ENCODE measurements at regions not wholly inside any gene's neighbourhood (a gene's known extent, or its start where the extent isn't known, plus 50 kb on each side); places are given as distances from the start of the nearest gene placed in this dataset.

DNA sequence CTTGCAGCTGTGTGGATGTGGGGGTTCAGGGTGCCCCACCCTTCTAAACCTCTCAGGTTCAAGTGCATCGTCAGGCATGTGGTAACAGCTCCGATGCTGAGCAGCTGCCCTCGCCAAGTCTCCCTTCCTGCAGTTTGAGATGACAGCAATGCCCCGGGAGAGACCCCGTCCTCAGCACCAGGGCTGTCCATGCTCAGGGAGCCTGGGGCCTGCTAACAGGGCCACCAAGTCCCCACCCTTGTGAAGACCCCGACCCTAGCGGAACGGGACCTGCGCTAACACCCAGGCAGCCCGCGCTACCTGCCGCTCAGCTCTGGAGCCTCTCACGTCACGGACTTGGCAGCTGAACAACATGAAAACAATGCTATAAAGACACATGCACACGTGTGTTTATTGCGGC lies 159.2 kb upstream of the C1orf174 start:
- H3K79me2 ChIP-seq: no peaks in the 10 kb centered on the region
- H3K4me1 ChIP-seq: no peaks in the 10 kb centered on the region
- H3K4me3 ChIP-seq (ENCODE audit: low read depth, low read length): no peak overlapping the region
- no peak overlapping the region for H3K27ac ChIP-seq
- H3K9me3 ChIP-seq (ENCODE audit: control insufficient read depth, low read length): no peaks in the 10 kb centered on the region
- H3K36me3 ChIP-seq (ENCODE audit: control insufficient read depth, insufficient read depth, low read length): no peaks in the 10 kb centered on the region
- H3K27me3 ChIP-seq (ENCODE audit: control insufficient read depth, insufficient read depth, low read length): no peaks in the 10 kb centered on the region
- no peak for TF ChIP-seq CTCF (IDR thresholded peaks at IDR 0.05)
- no peak overlapping the region for H2AFZ ChIP-seq
- no peak overlapping the region for H3K9ac ChIP-seq
- H3K4me2 ChIP-seq (ENCODE audit: low read length): no peak overlapping the region

- Histone ChIP-seq H3K9ac (no peak overlapping the region), H3K36me3 (ENCODE audit: control insufficient read depth, insufficient read depth, low read length) (no peaks in the 10 kb centered on the region), H2AFZ (no peak overlapping the region), H3K4me2 (ENCODE audit: low read length) (no peak overlapping the region), H3K9me3 (ENCODE audit: control insufficient read depth, low read length) (no peaks in the 10 kb centered on the region), H3K79me2 (no peaks in the 10 kb centered on the region), H3K27ac (no peak overlapping the region), H3K27me3 (ENCODE audit: control insufficient read depth, insufficient read depth, low read length) (no peaks in the 10 kb centered on the region), H3K4me1 (no peaks in the 10 kb centered on the region), H3K4me3 (ENCODE audit: low read depth, low read length) (no peak overlapping the region)
- TF ChIP-seq CTCF (IDR thresholded peaks at IDR 0.05): no peak
Measured at GRCh38 chr1:4060850-4061249, 160.8 kb upstream of the C1orf174 start.

- Histone ChIP-seq H2AFZ (no peak overlapping the region), H3K27ac (no peak overlapping the region), H3K4me1 (no peaks in the 10 kb centered on the region), H3K4me3 (ENCODE audit: low read depth, low read length) (no peak overlapping the region), H3K27me3 (ENCODE audit: control insufficient read depth, insufficient read depth, low read length) (no peaks in the 10 kb centered on the region), H3K4me2 (ENCODE audit: low read length) (no peak overlapping the region), H3K9me3 (ENCODE audit: control insufficient read depth, low read length) (no peaks in the 10 kb centered on the region), H3K36me3 (ENCODE audit: control insufficient read depth, insufficient read depth, low read length) (no peaks in the 10 kb centered on the region), H3K9ac (no peak overlapping the region), H3K79me2 (no peaks in the 10 kb centered on the region)
- TF ChIP-seq CTCF (IDR thresholded peaks at IDR 0.05): no peak
Measured at GRCh38 chr1:4061521-4062031, 161.5 kb upstream of the C1orf174 start.

DNA sequence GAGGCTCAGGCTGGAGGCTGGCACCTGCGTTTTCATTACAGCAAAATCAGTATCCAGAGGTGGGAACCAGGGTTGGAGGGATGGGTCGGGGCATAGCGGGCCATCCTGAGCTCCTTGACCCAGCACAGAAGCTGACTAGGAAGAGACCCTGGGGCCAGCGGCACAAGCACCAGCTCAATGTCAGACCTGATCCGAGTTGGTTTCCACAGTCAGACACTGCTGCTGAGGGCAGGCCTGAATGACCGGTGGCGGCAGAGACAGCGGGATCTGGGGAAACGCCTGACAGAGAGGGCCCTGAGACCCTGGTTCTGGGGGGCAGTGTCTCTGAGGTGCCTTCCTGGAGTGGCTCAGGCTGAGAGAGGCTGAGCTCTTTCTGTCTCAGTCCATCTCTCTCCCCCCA lies 162.0 kb upstream of the C1orf174 start:
- no peaks in the 10 kb centered on the region for H3K27me3 ChIP-seq (ENCODE audit: control insufficient read depth, insufficient read depth, low read length)
- H3K4me2 ChIP-seq (ENCODE audit: low read length): no peak overlapping the region
- H3K9me3 ChIP-seq (ENCODE audit: control insufficient read depth, low read length): no peaks in the 10 kb centered on the region
- H2AFZ ChIP-seq: no peak overlapping the region
- no peak overlapping the region for H3K4me3 ChIP-seq (ENCODE audit: low read depth, low read length)
- no peaks in the 10 kb centered on the region for H3K4me1 ChIP-seq
- H3K79me2 ChIP-seq: no peaks in the 10 kb centered on the region
- no peaks in the 10 kb centered on the region for H3K36me3 ChIP-seq (ENCODE audit: control insufficient read depth, insufficient read depth, low read length)
- H3K9ac ChIP-seq: no peak overlapping the region
- no peak overlapping the region for H3K27ac ChIP-seq
- TF ChIP-seq CTCF (IDR thresholded peaks at IDR 0.05): no peak

DNA sequence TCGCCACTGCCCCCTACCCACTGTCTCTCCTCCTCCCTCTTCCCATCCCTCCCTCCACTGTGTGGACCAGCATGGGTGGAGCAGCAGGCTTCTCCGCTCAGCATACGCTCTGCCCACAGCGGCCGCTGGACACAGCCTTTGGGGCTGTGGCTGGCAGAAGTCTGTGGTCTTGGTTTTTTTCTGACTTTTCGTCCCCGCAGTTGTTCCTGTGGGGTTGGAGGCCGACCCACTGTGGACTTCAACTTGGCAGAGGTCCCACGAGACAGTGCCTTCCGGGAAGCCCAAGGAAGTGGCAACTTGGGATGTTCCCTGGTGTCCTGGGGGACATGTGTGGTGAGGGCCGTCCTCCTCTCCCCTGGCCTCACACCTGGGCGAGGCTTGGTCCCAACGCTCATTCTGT lies 162.5 kb upstream of the C1orf174 start:
- Histone ChIP-seq H3K9ac (no peak overlapping the region), H3K36me3 (ENCODE audit: control insufficient read depth, insufficient read depth, low read length) (no peaks in the 10 kb centered on the region), H3K4me1 (no peaks in the 10 kb centered on the region), H3K27ac (no peak overlapping the region), H3K4me2 (ENCODE audit: low read length) (no peak overlapping the region), H3K79me2 (no peaks in the 10 kb centered on the region), H3K9me3 (ENCODE audit: control insufficient read depth, low read length) (no peaks in the 10 kb centered on the region), H3K27me3 (ENCODE audit: control insufficient read depth, insufficient read depth, low read length) (no peaks in the 10 kb centered on the region), H2AFZ (no peak overlapping the region), H3K4me3 (ENCODE audit: low read depth, low read length) (no peak overlapping the region)
- TF ChIP-seq CTCF (IDR thresholded peaks at IDR 0.05): no peak

Measured in parathyroid adenoma (tissue), 2 donors.